IMR-90 (cell line): ENCODE measurements at regions not wholly inside any gene's neighbourhood (a gene's known extent, or its start where the extent isn't known, plus 50 kb on each side); places are given as distances from the start of the nearest gene placed in this dataset.

Experiments
- ATAC-seq: fragments of 200-7000 bp; cut with Tn5 transposase; 2 replicates; pipeline ENCODE4 v1.9.1; 2020; ENCODE audit warnings: low read depth, mild to moderate bottlenecking, moderate library complexity
- BruUV-seq: library from RNA; stranded (reverse); fragments of 400-500 nt; replicated peaks from 2 replicates; lab custom pipeline; 2021; lab: Mats Ljungman, UMichigan
- CTCF ChIA-PET: fragments of 300-600 bp; formaldehyde crosslinking; extraction: SDS; loops from one replicate; lab custom pipeline; 2021; ENCODE audit warnings: antibody characterized with exemption; lab: Yijun Ruan, JAX
- POLR2A ChIA-PET: fragments of 300-600 bp; sonication (Branson Sonifier 250); formaldehyde crosslinking; loops from one replicate; lab custom pipeline; 2022; ENCODE audit warnings: antibody characterized with exemption; ENCODE audit not compliant: unreplicated experiment; lab: Charles Lee
- DNase-seq: peaks from one replicate; pipeline ENCODE4 v3.0.0; 2013
- H2AFZ ChIP-seq: replicated peaks from 2 replicates; pipeline ENCODE3; 2013; ENCODE audit warnings: low read length, mild to moderate bottlenecking; ENCODE audit not compliant: poor library complexity
- H2AK5ac ChIP-seq: 2 replicates; pipeline ENCODE4 v1.6.1; 2013; ENCODE audit warnings: low read depth, low read length, inconsistent platforms
- H2AK9ac ChIP-seq: replicated peaks from 2 replicates; pipeline ENCODE3; 2013; ENCODE audit warnings: mild to moderate bottlenecking, low read depth, low read length, moderate library complexity; ENCODE audit not compliant: poor library complexity
- H2BK120ac ChIP-seq: 2 replicates; pipeline ENCODE4 v1.6.1; 2013; ENCODE audit warnings: low read depth, low read length, inconsistent platforms
- H2BK15ac ChIP-seq: 3 replicates; pipeline ENCODE4 v1.6.1; 2013; ENCODE audit warnings: low read depth, low read length, inconsistent platforms
- H2BK20ac ChIP-seq: 2 replicates; pipeline ENCODE4 v1.6.1; 2013; ENCODE audit warnings: low read depth, mild to moderate bottlenecking, inconsistent platforms, low read length, moderate library complexity
- H2BK5ac ChIP-seq: 2 replicates; pipeline ENCODE4 v1.6.1; 2013; ENCODE audit warnings: mild to moderate bottlenecking, low read depth, low read length, inconsistent platforms; ENCODE audit not compliant: poor library complexity, severe bottlenecking
- H3K14ac ChIP-seq: replicated peaks from 2 replicates; pipeline ENCODE4 v1.6.1; 2013; ENCODE audit warnings: low read depth, low read length, inconsistent platforms
- H3K18ac ChIP-seq: 2 replicates; pipeline ENCODE4 v1.6.1; 2013; ENCODE audit warnings: low read depth, low read length, control low read depth
- H3K23ac ChIP-seq: 2 replicates; pipeline ENCODE4 v1.6.1; 2013; ENCODE audit warnings: low read depth, low read length, inconsistent platforms
- H3K27ac ChIP-seq: 2 replicates; pipeline ENCODE4 v1.5.1; 2013; ENCODE audit warnings: mild to moderate bottlenecking, control low read depth, low read length; ENCODE audit not compliant: insufficient read depth
- H3K27me3 ChIP-seq: 2 replicates; pipeline ENCODE4 v1.6.1; 2013; ENCODE audit warnings: low read length; ENCODE audit not compliant: control insufficient read depth, insufficient read depth
- H3K36me3 ChIP-seq: 2 replicates; pipeline ENCODE4 v1.6.1; 2013; ENCODE audit warnings: low read length, mixed read lengths; ENCODE audit not compliant: control insufficient read depth, insufficient read depth
- H3K4ac ChIP-seq: 2 replicates; pipeline ENCODE4 v1.6.1; 2013; ENCODE audit warnings: low read depth, low read length, inconsistent platforms
- H3K4me1 ChIP-seq: 2 replicates; pipeline ENCODE4 v1.6.1; 2013; ENCODE audit warnings: low read length, mixed read lengths; ENCODE audit not compliant: control insufficient read depth, insufficient read depth
- H3K4me2 ChIP-seq: 2 replicates; pipeline ENCODE4 v1.6.1; 2013; ENCODE audit warnings: low read depth, mild to moderate bottlenecking, control low read depth, low read length, moderate library complexity
- H3K4me3 ChIP-seq: 2 replicates; pipeline ENCODE4 v1.5.1; 2013; ENCODE audit warnings: low read depth, mild to moderate bottlenecking, control low read depth, low read length, moderate library complexity; ENCODE audit not compliant: insufficient read depth
- H3K56ac ChIP-seq: 2 replicates; pipeline ENCODE4 v1.6.1; 2013; ENCODE audit warnings: low read length, inconsistent platforms; ENCODE audit not compliant: insufficient read depth; ENCODE audit errors: extremely low read depth
- H3K79me1 ChIP-seq, 2 experiments: 2 replicates each; pipeline ENCODE4 v1.6.1; 2013; ENCODE audit warnings: low read length in 2 of 2, inconsistent platforms in 1 of 2, low read depth in 1 of 2
- H3K9ac ChIP-seq: 2 replicates; pipeline ENCODE4 v1.6.1; 2013; ENCODE audit warnings: low read depth, low read length, control low read depth
- H3K9me1 ChIP-seq: 2 replicates; pipeline ENCODE4 v1.6.1; 2013; ENCODE audit warnings: low read length, inconsistent platforms; ENCODE audit not compliant: insufficient read depth
- H3K9me3 ChIP-seq: 2 replicates; pipeline ENCODE4 v1.6.1; 2013; ENCODE audit warnings: low read length; ENCODE audit not compliant: control insufficient read depth, insufficient read depth
- H4K20me1 ChIP-seq: 2 replicates; pipeline ENCODE4 v1.6.1; 2013; ENCODE audit warnings: low read length, inconsistent platforms; ENCODE audit not compliant: insufficient read depth
- H4K5ac ChIP-seq: 2 replicates; pipeline ENCODE4 v1.6.1; 2013; ENCODE audit warnings: mild to moderate bottlenecking, low read depth, low read length, control low read depth
- H4K8ac ChIP-seq, 2 experiments: 2 replicates each; pipeline ENCODE4 v1.6.1; 2013; ENCODE audit warnings: low read depth in 2 of 2, low read length in 2 of 2, control low read depth in 1 of 2, inconsistent platforms in 1 of 2
- H4K91ac ChIP-seq: 2 replicates; pipeline ENCODE4 v1.6.1; 2013; ENCODE audit warnings: low read depth, low read length, inconsistent platforms; ENCODE audit not compliant: insufficient read depth
- BHLHE40 ChIP-seq: fragments of 150-350 bp; IDR thresholded peaks from 2 replicates; pipeline ENCODE4 v1.6.1; 2016; ENCODE audit warnings: mild to moderate bottlenecking, low read depth, low read length
- CEBPB ChIP-seq: IDR thresholded peaks from 2 replicates; pipeline ENCODE4 v1.6.1; 2012; ENCODE audit warnings: low read depth, low read length, improper control_type of control experiment
- CHD1 ChIP-seq: IDR thresholded peaks from 2 replicates; pipeline ENCODE4 v1.6.1; 2012; ENCODE audit warnings: low read depth, low read length, improper control_type of control experiment
- CTCF ChIP-seq: conservative IDR thresholded peaks from 2 replicates; pipeline ENCODE4 v1.5.1; 2012; ENCODE audit warnings: mild to moderate bottlenecking, low read depth, low read length, improper control_type of control experiment
- ELK1 ChIP-seq: fragments of 150-350 bp; IDR thresholded peaks from 2 replicates; pipeline ENCODE4 v1.6.1; 2016; ENCODE audit warnings: low read depth, mild to moderate bottlenecking, low read length, moderate library complexity, borderline replicate concordance
- FOS ChIP-seq: fragments of 150-350 bp; IDR thresholded peaks from 2 replicates; pipeline ENCODE4 v1.6.1; 2016; ENCODE audit warnings: low read depth, low read length
- MAFK ChIP-seq: IDR thresholded peaks from 2 replicates; pipeline ENCODE4 v1.6.1; 2012; ENCODE audit warnings: low read depth, low read length, improper control_type of control experiment
- MAZ ChIP-seq: IDR thresholded peaks from 2 replicates; pipeline ENCODE4 v1.6.1; 2012; ENCODE audit warnings: low read depth, mild to moderate bottlenecking, low read length, improper control_type of control experiment, moderate library complexity, borderline replicate concordance
- MXI1 ChIP-seq: IDR thresholded peaks from 2 replicates; pipeline ENCODE4 v1.6.1; 2012; ENCODE audit warnings: low read depth, mild to moderate bottlenecking, low read length, moderate library complexity, borderline replicate concordance
- NFE2L2 ChIP-seq: fragments of 150-350 bp; IDR thresholded peaks from 2 replicates; pipeline ENCODE4 v1.6.1; 2016; ENCODE audit warnings: low read depth, mild to moderate bottlenecking, low read length
- POLR2A ChIP-seq: IDR thresholded peaks from 2 replicates; pipeline ENCODE4 v1.6.1; 2012; ENCODE audit warnings: mild to moderate bottlenecking, low read depth, low read length
- RAD21 ChIP-seq: IDR thresholded peaks from 2 replicates; pipeline ENCODE4 v1.6.1; 2012; ENCODE audit warnings: low read length, improper control_type of control experiment
- RCOR1 ChIP-seq: IDR thresholded peaks from 2 replicates; pipeline ENCODE4 v1.6.1; 2012; ENCODE audit warnings: mild to moderate bottlenecking, low read length, improper control_type of control experiment; ENCODE audit not compliant: insufficient replicate concordance
- RFX5 ChIP-seq: IDR thresholded peaks from 2 replicates; pipeline ENCODE4 v1.8.0; 2012; ENCODE audit warnings: low read depth, mild to moderate bottlenecking, low read length, moderate library complexity
- SMC3 ChIP-seq: fragments of 150-350 bp; IDR thresholded peaks from 2 replicates; pipeline ENCODE4 v1.6.1; 2016; ENCODE audit warnings: low read depth, mild to moderate bottlenecking, antibody characterized with exemption, low read length, moderate library complexity
- USF2 ChIP-seq: fragments of 150-350 bp; IDR thresholded peaks from 2 replicates; pipeline ENCODE4 v1.6.1; 2017; ENCODE audit warnings: mild to moderate bottlenecking, antibody characterized with exemption, low read length, low read depth
- WGBS, 2 experiments: methylation state at CpG; one replicate each; pipeline versions ENCODE4 v1.1.5 to v1.1.7; 2013; ENCODE audit warnings: missing lambda C conversion rate in 2 of 2; ENCODE audit not compliant: insufficient read length in 1 of 2; ENCODE audit errors: extremely low coverage in 2 of 2; 5-methylcytosine and 5-hydroxymethylcytosine counted together
- dilution Hi-C: fragments of 300-500 bp; cut with HindIII; formaldehyde crosslinking; loops from one replicate; pipeline ENCODE4 v1.14.3; 2018; ENCODE audit warnings: low sequenced_read_pairs; ENCODE audit not compliant: unreplicated experiment
- in situ Hi-C: fragments of 300-500 bp; cut with MboI; formaldehyde crosslinking; loops from 3 replicates; pipeline ENCODE4 v1.14.3; 2019; ENCODE audit warnings: low sequenced_read_pairs, inconsistent platforms, mixed read lengths
- intact Hi-C: fragments of 100-400 bp; cut with micrococcal nuclease; formaldehyde crosslinking; loops from 2 replicates; pipeline ENCODE4 v1.10.0; 2022

GRCh38 chr3:157922614-157923013 is 183.6 kb downstream of the SHOX2 start:
- no peak overlapping the region for H2BK5ac ChIP-seq
- POLR2A ChIA-PET = no interaction called here

More at GRCh38 chr3:157922614-157923013, 183.6 kb downstream of the SHOX2 start:
- Histone ChIP-seq H3K9me1 (no peaks in the 10 kb centered on the region), H3K14ac (no peak overlapping the region), H3K4me3 (no peak overlapping the region), H3K9me3 (no peaks in the 10 kb centered on the region), H3K27me3 (no peaks in the 10 kb centered on the region), H2BK120ac (no peak overlapping the region), H3K9ac (no peak overlapping the region), H4K8ac (no peak overlapping the region), H3K4me1 (no peaks in the 10 kb centered on the region), H2AK5ac (no peak overlapping the region), H4K91ac (no peak overlapping the region), H3K4ac (no peak overlapping the region), H3K23ac (no peak overlapping the region), H4K20me1 (no peaks in the 10 kb centered on the region), H3K4me2 (no peak overlapping the region), H2AK9ac (no peak overlapping the region), H3K79me1 (no peaks in the 10 kb centered on the region), H2AFZ (no peak overlapping the region), H3K18ac (no peak overlapping the region), H3K56ac (no peak overlapping the region), H2BK15ac (no peak overlapping the region), H3K36me3 (no peaks in the 10 kb centered on the region), H2BK20ac (no peak overlapping the region), H3K27ac (no peak overlapping the region), H4K5ac (no peak overlapping the region)
- WGBS, 2 experiments = no CpG with 5 or more reads among the region's 1 CpG
- dilution Hi-C loops (no loop called here), in situ Hi-C loops (no loop called here), intact Hi-C loops (no loop called here)
- CTCF ChIA-PET = no interaction called here
- BruUV-seq = no TSS peak
- no peak for DNase-seq
- ATAC-seq = no peak
- TF ChIP-seq CTCF = no peak
- TF ChIP-seq MAFK = no peak
- no peak for TF ChIP-seq CHD1
- TF ChIP-seq BHLHE40 = no peak
- no peak for TF ChIP-seq RFX5
- no peak for TF ChIP-seq NFE2L2
- no peak for TF ChIP-seq USF2
- TF ChIP-seq CEBPB = no peak
- TF ChIP-seq MXI1 = no peak
- TF ChIP-seq POLR2A = no peak
- TF ChIP-seq MAZ = no peak
- no peak for TF ChIP-seq FOS
- TF ChIP-seq RAD21 = no peak
- no peak for TF ChIP-seq ELK1
- TF ChIP-seq RCOR1 = no peak
- no peak for TF ChIP-seq SMC3
